ENCODE measurements at regions not wholly inside any gene's neighbourhood (a gene's known extent, or its start where the extent isn't known, plus 50 kb on each side); places are given as distances from the start of the nearest gene placed in this dataset.

- no peaks in the 10 kb centered on the region for H3K27me3 ChIP-seq (ENCODE audit: insufficient read depth, low read length)
- TF ChIP-seq EZH2 (IDR thresholded peaks at IDR 0.05; ENCODE audit: insufficient read depth, low read length) = no peak
- no peak for TF ChIP-seq CTCF (IDR thresholded peaks at IDR 0.05; ENCODE audit: insufficient read depth, low read depth, low read length)
- peak overlapping the region; percentile 58 for H3K9ac ChIP-seq (ENCODE audit: low read length)
- H3K4me3 ChIP-seq (ENCODE audit: insufficient read depth, low read depth, low read length) = no peak overlapping the region
- DNase-seq (ENCODE audit: low read depth) (peak; percentile 61), FAIRE-seq (peak; percentile 81)
- H3K27ac Mint-ChIP-seq (ENCODE audit: unreplicated experiment) = peak overlapping the region; percentile 83
- H4K20me1 ChIP-seq (ENCODE audit: insufficient read depth, low read length) = no peaks in the 10 kb centered on the region
- no peaks in the 10 kb centered on the region for H3K36me3 Mint-ChIP-seq (ENCODE audit: low read depth, unreplicated experiment)
- H3K4me2 ChIP-seq (ENCODE audit: low read length) = peak overlapping the region; percentile 56
- peaks cover 43% of the 10 kb centered on the region for H3K4me1 Mint-ChIP-seq (ENCODE audit: low read depth, unreplicated experiment)
- H3K9me3 Mint-ChIP-seq (ENCODE audit: unreplicated experiment) = peaks cover 6% of the 10 kb centered on the region
- H3K9me3 ChIP-seq (ENCODE audit: insufficient read depth, low read depth, low read length) = no peaks in the 10 kb centered on the region
- no peaks in the 10 kb centered on the region for H3K79me2 ChIP-seq (ENCODE audit: insufficient read depth, low read length)
- no peaks in the 10 kb centered on the region for H3K27me3 Mint-ChIP-seq (ENCODE audit: low read depth, unreplicated experiment)
- peak overlapping the region; percentile 84 for H3K27ac ChIP-seq (ENCODE audit: low read depth, low read length)
- peak overlapping the region; percentile 15 for H2AFZ ChIP-seq (ENCODE audit: low read depth, low read length)
- H3K4me3 Mint-ChIP-seq (ENCODE audit: unreplicated experiment) = no peak overlapping the region
- H3K4me1 ChIP-seq (ENCODE audit: insufficient read depth, low read length) = peaks cover 28% of the 10 kb centered on the region
- no peaks in the 10 kb centered on the region for H3K36me3 ChIP-seq (ENCODE audit: insufficient read depth, low read length)
Observed at GRCh38 chr17:69870751-69871199, 204.2 kb upstream of the KCNJ16 start.

GRCh38 chr17:69871318-69871717, 203.7 kb upstream of the KCNJ16 start:
- peak overlapping the region; percentile 56 for H3K4me2 ChIP-seq (ENCODE audit: low read length)
- no peaks in the 10 kb centered on the region for H3K36me3 ChIP-seq (ENCODE audit: insufficient read depth, low read length)
- peaks cover 28% of the 10 kb centered on the region for H3K4me1 ChIP-seq (ENCODE audit: insufficient read depth, low read length)
- H3K79me2 ChIP-seq (ENCODE audit: insufficient read depth, low read length) = no peaks in the 10 kb centered on the region
- no peak overlapping the region for H2AFZ ChIP-seq (ENCODE audit: low read depth, low read length)
- H3K27me3 Mint-ChIP-seq (ENCODE audit: low read depth, unreplicated experiment) = no peaks in the 10 kb centered on the region
- no peaks in the 10 kb centered on the region for H3K27me3 ChIP-seq (ENCODE audit: insufficient read depth, low read length)
- H3K9me3 Mint-ChIP-seq (ENCODE audit: unreplicated experiment) = peaks cover 6% of the 10 kb centered on the region
- peak overlapping the region; percentile 83 for H3K27ac Mint-ChIP-seq (ENCODE audit: unreplicated experiment)
- no peak overlapping the region for H3K4me3 ChIP-seq (ENCODE audit: insufficient read depth, low read depth, low read length)
- DNase-seq (ENCODE audit: low read depth) (no peak), FAIRE-seq (peak; percentile 68)
- H3K9ac ChIP-seq (ENCODE audit: low read length) = peak overlapping the region; percentile 58
- H3K4me1 Mint-ChIP-seq (ENCODE audit: low read depth, unreplicated experiment) = peaks cover 43% of the 10 kb centered on the region
- H3K4me3 Mint-ChIP-seq (ENCODE audit: unreplicated experiment) = no peak overlapping the region
- no peak for TF ChIP-seq EZH2 (IDR thresholded peaks at IDR 0.05; ENCODE audit: insufficient read depth, low read length)
- no peak for TF ChIP-seq CTCF (IDR thresholded peaks at IDR 0.05; ENCODE audit: insufficient read depth, low read depth, low read length)
- H3K27ac ChIP-seq (ENCODE audit: low read depth, low read length) = peak overlapping the region; percentile 84
- H3K9me3 ChIP-seq (ENCODE audit: insufficient read depth, low read depth, low read length) = no peaks in the 10 kb centered on the region
- no peaks in the 10 kb centered on the region for H4K20me1 ChIP-seq (ENCODE audit: insufficient read depth, low read length)
- H3K36me3 Mint-ChIP-seq (ENCODE audit: low read depth, unreplicated experiment) = no peaks in the 10 kb centered on the region

- H3K9me3 Mint-ChIP-seq (ENCODE audit: unreplicated experiment) = peaks cover 6% of the 10 kb centered on the region
- Histone ChIP-seq H3K79me2 (ENCODE audit: insufficient read depth, low read length) (no peaks in the 10 kb centered on the region), H3K4me1 (ENCODE audit: insufficient read depth, low read length) (peaks cover 28% of the 10 kb centered on the region), H3K27ac (ENCODE audit: low read depth, low read length) (no peak overlapping the region), H3K9me3 (ENCODE audit: insufficient read depth, low read depth, low read length) (no peaks in the 10 kb centered on the region), H3K27me3 (ENCODE audit: insufficient read depth, low read length) (no peaks in the 10 kb centered on the region), H3K36me3 (ENCODE audit: insufficient read depth, low read length) (no peaks in the 10 kb centered on the region), H3K9ac (ENCODE audit: low read length) (no peak overlapping the region), H3K4me3 (ENCODE audit: insufficient read depth, low read depth, low read length) (no peak overlapping the region), H4K20me1 (ENCODE audit: insufficient read depth, low read length) (no peaks in the 10 kb centered on the region), H2AFZ (ENCODE audit: low read depth, low read length) (no peak overlapping the region), H3K4me2 (ENCODE audit: low read length) (no peak overlapping the region)
- no peak for DNase-seq (ENCODE audit: low read depth)
- H3K4me1 Mint-ChIP-seq (ENCODE audit: low read depth, unreplicated experiment) = peaks cover 43% of the 10 kb centered on the region
- TF ChIP-seq EZH2 (IDR thresholded peaks at IDR 0.05; ENCODE audit: insufficient read depth, low read length) = no peak
- TF ChIP-seq CTCF (IDR thresholded peaks at IDR 0.05; ENCODE audit: insufficient read depth, low read depth, low read length) = no peak
- H3K4me3 Mint-ChIP-seq (ENCODE audit: unreplicated experiment) = no peak overlapping the region
- no peak for FAIRE-seq
- H3K27ac Mint-ChIP-seq (ENCODE audit: unreplicated experiment) = no peak overlapping the region
- no peaks in the 10 kb centered on the region for H3K36me3 Mint-ChIP-seq (ENCODE audit: low read depth, unreplicated experiment)
- H3K27me3 Mint-ChIP-seq (ENCODE audit: low read depth, unreplicated experiment) = no peaks in the 10 kb centered on the region
Observed at GRCh38 chr17:69872675-69873262, 202.3 kb upstream of the KCNJ16 start.

Data from astrocyte (in vitro differentiated cells and primary cell).